ENCODE measurements at regions not wholly inside any gene's neighbourhood (a gene's known extent, or its start where the extent isn't known, plus 50 kb on each side); places are given as distances from the start of the nearest gene placed in this dataset.

- no peak overlapping the region for H3K27ac Mint-ChIP-seq
- H3K9me3 Mint-ChIP-seq: no peaks in the 10 kb centered on the region
- ATAC-seq (ENCODE audit: low read depth) (no peak), DNase-seq (ENCODE audit: low spot score in 2 of 2) (no peak)
- H3K4me3 Mint-ChIP-seq: no peak overlapping the region
- H3K4me1 Mint-ChIP-seq: no peaks in the 10 kb centered on the region
- no peaks in the 10 kb centered on the region for H3K36me3 Mint-ChIP-seq
- peaks cover 6% of the 10 kb centered on the region for H3K27me3 Mint-ChIP-seq
These were observed 50.1 kb upstream of the IGFBP3 start for GRCh38 chr7:45971171-45971570.

Data from memory B cell (primary cell).